ENCODE measurements at regions not wholly inside any gene's neighbourhood (a gene's known extent, or its start where the extent isn't known, plus 50 kb on each side); places are given as distances from the start of the nearest gene placed in this dataset.

- TF ChIP-seq CTCF (conservative IDR thresholded peaks at IDR 0.05; ENCODE audit: low read depth, low read length) (no peak), EZH2phosphoT487 (IDR thresholded peaks at IDR 0.05; ENCODE audit: borderline replicate concordance, low read length) (no peak), EZH2 (IDR thresholded peaks at IDR 0.05; ENCODE audit: low read length, unreplicated experiment) (no peak)
Measured at GRCh38 chr4:163070023-163070422, 96.7 kb downstream of the NAF1 start.

Data from PC-3 (cell line).